K562 (cell line): ENCODE measurements at regions not wholly inside any gene's neighbourhood (a gene's known extent, or its start where the extent isn't known, plus 50 kb on each side); places are given as distances from the start of the nearest gene placed in this dataset.

Experiments used
- BCLAF1 ChIP-seq, 2 experiments: fragments of 450-650 bp in 1 of 2; IDR thresholded peaks; 2 replicates each; pipeline ENCODE4 v1.6.1; 2011 to 2017; ENCODE audit warnings: low read depth in 2 of 2, antibody characterized with exemption in 1 of 2, borderline replicate concordance in 1 of 2, low read length in 1 of 2, mild to moderate bottlenecking in 1 of 2, mixed read lengths in 1 of 2; ENCODE audit not compliant: control insufficient read depth in 1 of 2
- CEBPZ ChIP-seq: fragments of 150-350 bp; IDR thresholded peaks from 2 replicates; pipeline ENCODE4 v1.6.1; 2014; ENCODE audit warnings: low read depth, mild to moderate bottlenecking, low read length, borderline replicate concordance
- E2F3 ChIP-seq: fragments of 250-450 bp; sonication (Bioruptor Pico); IDR thresholded peaks from 2 replicates; pipeline ENCODE4 v1.4.0; 2020; ENCODE audit warnings: mild to moderate bottlenecking
- HDGF ChIP-seq: fragments of 450-650 bp; IDR thresholded peaks from 2 replicates; pipeline ENCODE4 v1.6.1; 2016
- SRSF9 ChIP-seq: fragments of 200-400 bp; formaldehyde crosslinking; IDR thresholded peaks from 2 replicates; pipeline ENCODE4 v1.6.1; 2017; ENCODE audit warnings: low read depth, low read length, borderline replicate concordance
- ZNF347 ChIP-seq: fragments of 450-650 bp; formaldehyde crosslinking; IDR thresholded peaks from 2 replicates; pipeline ENCODE4 v1.4.0; 2020; ENCODE audit warnings: low read depth, mild to moderate bottlenecking, moderate library complexity
- ZNF707 ChIP-seq: fragments of 250-450 bp; sonication (Bioruptor Pico); conservative IDR thresholded peaks from 2 replicates; pipeline ENCODE4 v1.8.0; 2022; ENCODE audit warnings: inconsistent platforms, mild to moderate bottlenecking, moderate library complexity
- ZNF780A ChIP-seq: fragments of 250-450 bp; sonication (Bioruptor Pico); IDR thresholded peaks from 2 replicates; pipeline ENCODE4 v1.5.0; 2021; ENCODE audit warnings: mild to moderate bottlenecking
- TF ChIP-seq, protein P1 (sequence below): sonication (generic); formaldehyde crosslinking; IDR thresholded peaks from 2 replicates; pipeline ENCODE4 v1.8.1; 2023; ENCODE audit warnings: mild to moderate bottlenecking, missing genetic modification reagents
- TF ChIP-seq, protein P2 (sequence below), 2 experiments: fragments of 450-650 bp; IDR thresholded peaks; 2 replicates each; pipeline ENCODE4 v1.6.1; 2018; ENCODE audit warnings: mild to moderate bottlenecking in 2 of 2, low read depth in 1 of 2; ENCODE audit not compliant: partially characterized antibody in 2 of 2
- TF ChIP-seq, protein P3 (sequence below), 2 experiments: IDR thresholded peaks; 2 replicates each; pipeline ENCODE4 v1.6.1; 2012; ENCODE audit warnings: improper control_type of control experiment in 2 of 2, low read depth in 2 of 2, low read length in 2 of 2, borderline replicate concordance in 1 of 2

GRCh38 chr6:27141529-27142015 is 105.9 kb upstream of the PRSS16 start (continued):
- peak in 1 of 2 experiments; percentile 85; a peak in 1 of 4 replicates for TF ChIP-seq BCLAF1 (IDR thresholded peaks at IDR 0.05; ENCODE audit: borderline replicate concordance in 1 of 2, control insufficient read depth in 1 of 2, low read depth in 2 of 2, low read length in 1 of 2)
- no peak for TF ChIP-seq ZNF707 (CRISPR knock-in tag)
- TF ChIP-seq, protein P1, sequence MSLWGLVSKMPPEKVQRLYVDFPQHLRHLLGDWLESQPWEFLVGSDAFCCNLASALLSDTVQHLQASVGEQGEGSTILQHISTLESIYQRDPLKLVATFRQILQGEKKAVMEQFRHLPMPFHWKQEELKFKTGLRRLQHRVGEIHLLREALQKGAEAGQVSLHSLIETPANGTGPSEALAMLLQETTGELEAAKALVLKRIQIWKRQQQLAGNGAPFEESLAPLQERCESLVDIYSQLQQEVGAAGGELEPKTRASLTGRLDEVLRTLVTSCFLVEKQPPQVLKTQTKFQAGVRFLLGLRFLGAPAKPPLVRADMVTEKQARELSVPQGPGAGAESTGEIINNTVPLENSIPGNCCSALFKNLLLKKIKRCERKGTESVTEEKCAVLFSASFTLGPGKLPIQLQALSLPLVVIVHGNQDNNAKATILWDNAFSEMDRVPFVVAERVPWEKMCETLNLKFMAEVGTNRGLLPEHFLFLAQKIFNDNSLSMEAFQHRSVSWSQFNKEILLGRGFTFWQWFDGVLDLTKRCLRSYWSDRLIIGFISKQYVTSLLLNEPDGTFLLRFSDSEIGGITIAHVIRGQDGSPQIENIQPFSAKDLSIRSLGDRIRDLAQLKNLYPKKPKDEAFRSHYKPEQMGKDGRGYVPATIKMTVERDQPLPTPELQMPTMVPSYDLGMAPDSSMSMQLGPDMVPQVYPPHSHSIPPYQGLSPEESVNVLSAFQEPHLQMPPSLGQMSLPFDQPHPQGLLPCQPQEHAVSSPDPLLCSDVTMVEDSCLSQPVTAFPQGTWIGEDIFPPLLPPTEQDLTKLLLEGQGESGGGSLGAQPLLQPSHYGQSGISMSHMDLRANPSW: no peak
- TF ChIP-seq ZNF347 (CRISPR knock-in tag): no peak
- TF ChIP-seq, protein P2, sequence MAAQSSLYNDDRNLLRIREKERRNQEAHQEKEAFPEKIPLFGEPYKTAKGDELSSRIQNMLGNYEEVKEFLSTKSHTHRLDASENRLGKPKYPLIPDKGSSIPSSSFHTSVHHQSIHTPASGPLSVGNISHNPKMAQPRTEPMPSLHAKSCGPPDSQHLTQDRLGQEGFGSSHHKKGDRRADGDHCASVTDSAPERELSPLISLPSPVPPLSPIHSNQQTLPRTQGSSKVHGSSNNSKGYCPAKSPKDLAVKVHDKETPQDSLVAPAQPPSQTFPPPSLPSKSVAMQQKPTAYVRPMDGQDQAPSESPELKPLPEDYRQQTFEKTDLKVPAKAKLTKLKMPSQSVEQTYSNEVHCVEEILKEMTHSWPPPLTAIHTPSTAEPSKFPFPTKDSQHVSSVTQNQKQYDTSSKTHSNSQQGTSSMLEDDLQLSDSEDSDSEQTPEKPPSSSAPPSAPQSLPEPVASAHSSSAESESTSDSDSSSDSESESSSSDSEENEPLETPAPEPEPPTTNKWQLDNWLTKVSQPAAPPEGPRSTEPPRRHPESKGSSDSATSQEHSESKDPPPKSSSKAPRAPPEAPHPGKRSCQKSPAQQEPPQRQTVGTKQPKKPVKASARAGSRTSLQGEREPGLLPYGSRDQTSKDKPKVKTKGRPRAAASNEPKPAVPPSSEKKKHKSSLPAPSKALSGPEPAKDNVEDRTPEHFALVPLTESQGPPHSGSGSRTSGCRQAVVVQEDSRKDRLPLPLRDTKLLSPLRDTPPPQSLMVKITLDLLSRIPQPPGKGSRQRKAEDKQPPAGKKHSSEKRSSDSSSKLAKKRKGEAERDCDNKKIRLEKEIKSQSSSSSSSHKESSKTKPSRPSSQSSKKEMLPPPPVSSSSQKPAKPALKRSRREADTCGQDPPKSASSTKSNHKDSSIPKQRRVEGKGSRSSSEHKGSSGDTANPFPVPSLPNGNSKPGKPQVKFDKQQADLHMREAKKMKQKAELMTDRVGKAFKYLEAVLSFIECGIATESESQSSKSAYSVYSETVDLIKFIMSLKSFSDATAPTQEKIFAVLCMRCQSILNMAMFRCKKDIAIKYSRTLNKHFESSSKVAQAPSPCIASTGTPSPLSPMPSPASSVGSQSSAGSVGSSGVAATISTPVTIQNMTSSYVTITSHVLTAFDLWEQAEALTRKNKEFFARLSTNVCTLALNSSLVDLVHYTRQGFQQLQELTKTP (IDR thresholded peaks at IDR 0.05; ENCODE audit: low read depth in 1 of 2, partially characterized antibody in 2 of 2): peak in 1 of 2 experiments; percentile 19
- no peak for TF ChIP-seq SRSF9
- TF ChIP-seq, protein P3, sequence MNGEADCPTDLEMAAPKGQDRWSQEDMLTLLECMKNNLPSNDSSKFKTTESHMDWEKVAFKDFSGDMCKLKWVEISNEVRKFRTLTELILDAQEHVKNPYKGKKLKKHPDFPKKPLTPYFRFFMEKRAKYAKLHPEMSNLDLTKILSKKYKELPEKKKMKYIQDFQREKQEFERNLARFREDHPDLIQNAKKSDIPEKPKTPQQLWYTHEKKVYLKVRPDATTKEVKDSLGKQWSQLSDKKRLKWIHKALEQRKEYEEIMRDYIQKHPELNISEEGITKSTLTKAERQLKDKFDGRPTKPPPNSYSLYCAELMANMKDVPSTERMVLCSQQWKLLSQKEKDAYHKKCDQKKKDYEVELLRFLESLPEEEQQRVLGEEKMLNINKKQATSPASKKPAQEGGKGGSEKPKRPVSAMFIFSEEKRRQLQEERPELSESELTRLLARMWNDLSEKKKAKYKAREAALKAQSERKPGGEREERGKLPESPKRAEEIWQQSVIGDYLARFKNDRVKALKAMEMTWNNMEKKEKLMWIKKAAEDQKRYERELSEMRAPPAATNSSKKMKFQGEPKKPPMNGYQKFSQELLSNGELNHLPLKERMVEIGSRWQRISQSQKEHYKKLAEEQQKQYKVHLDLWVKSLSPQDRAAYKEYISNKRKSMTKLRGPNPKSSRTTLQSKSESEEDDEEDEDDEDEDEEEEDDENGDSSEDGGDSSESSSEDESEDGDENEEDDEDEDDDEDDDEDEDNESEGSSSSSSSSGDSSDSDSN (IDR thresholded peaks at IDR 0.05; ENCODE audit: borderline replicate concordance in 1 of 2, low read depth in 2 of 2, low read length in 2 of 2): no peak
- no peak for TF ChIP-seq HDGF
- no peak for TF ChIP-seq ZNF780A
- TF ChIP-seq E2F3 (CRISPR knock-in tag): no peak
- TF ChIP-seq CEBPZ: no peak
